Activated CD8-positive, alpha-beta memory T cell treated with anti-CD3 and anti-CD28 coated beads for 1 hour (primary cell): ENCODE measurements at regions not wholly inside any gene's neighbourhood (a gene's known extent, or its start where the extent isn't known, plus 50 kb on each side); places are given as distances from the start of the nearest gene placed in this dataset.
"Not testable (repeated sequence)": the region's sequence is repeated elsewhere in the genome, so short reads cannot be mapped to it uniquely, and the experiment has no call there.

Experiments used
- DNase-seq, 2 donors: peaks; one replicate each; pipeline ENCODE4 v3.0.0-alpha.2; 2020; ENCODE audit warnings: low read depth in 1 of 2; ENCODE audit errors: extremely low read depth in 1 of 2

DNA sequence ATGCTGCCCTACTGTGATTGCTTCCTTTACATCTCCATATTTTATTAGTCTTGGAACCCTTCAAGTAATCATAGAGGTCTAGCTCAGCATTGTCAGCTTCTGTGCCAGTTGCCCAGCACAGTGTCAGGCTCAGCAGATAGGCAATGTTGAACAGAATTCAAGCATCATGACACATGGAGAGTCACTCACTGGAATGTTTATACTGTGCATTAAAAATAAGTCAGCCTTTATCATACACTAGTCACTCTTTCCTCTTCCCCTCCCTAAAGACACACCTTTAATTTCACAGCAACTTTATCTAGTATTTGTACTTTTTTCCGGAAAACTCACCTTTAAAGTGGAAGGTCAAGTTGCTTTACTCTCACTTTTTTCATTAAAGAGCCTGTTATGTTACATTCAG is 253.8 kb upstream of the CDH11 start:
- DNase-seq = no peak

DNA sequence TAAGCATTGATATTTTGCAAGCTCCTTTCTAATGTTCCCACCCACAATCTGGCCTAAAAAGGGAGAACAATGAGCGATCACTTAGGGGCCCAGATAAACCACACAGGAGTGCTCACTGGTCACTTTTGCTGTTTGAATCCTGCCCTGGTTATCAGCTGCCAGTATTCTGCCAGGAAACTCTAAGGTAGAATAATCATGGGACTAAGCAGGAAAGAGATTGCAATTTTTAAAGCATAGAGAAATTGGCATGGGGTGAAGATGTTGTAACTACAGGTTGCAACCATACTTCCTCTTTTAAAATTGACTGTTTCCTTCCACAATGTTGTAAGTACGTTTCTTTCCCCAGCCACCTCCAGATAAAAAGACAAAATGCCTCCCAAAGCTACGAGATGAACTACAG is 251.2 kb upstream of the CDH11 start:
- no peak for DNase-seq

GRCh38 chr16:65372171-65372570 is 250.3 kb upstream of the CDH11 start:
- DNase-seq = no peak

GRCh38 chr16:65365732-65366715 is 244.2 kb upstream of the CDH11 start:
- DNase-seq = no peak

- DNase-seq = not testable (repeated sequence)
Observed at GRCh38 chr16:65356721-65357120, 234.9 kb upstream of the CDH11 start.

DNA sequence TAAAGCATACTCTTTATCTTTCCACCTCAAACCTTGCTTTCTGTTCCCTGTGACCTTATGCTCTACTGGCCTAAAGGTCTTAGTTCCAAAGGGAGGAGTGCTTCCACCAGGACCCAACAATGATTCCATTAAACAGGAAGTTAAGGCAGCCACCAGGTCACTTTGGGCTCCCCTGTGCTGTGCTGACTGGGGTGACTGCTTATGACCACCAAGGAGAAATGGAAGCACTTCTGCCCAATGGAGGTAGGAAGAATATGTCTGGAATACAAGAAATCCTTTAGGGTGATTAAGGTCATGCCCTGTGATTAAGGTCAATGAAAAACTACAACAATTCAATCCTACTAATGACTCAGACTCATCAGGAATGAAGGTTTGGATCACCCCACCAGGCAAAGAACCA is 233.8 kb upstream of the CDH11 start:
- DNase-seq = no peak

GRCh38 chr16:65353183-65353582 is 231.3 kb upstream of the CDH11 start:
- no peak for DNase-seq

DNA sequence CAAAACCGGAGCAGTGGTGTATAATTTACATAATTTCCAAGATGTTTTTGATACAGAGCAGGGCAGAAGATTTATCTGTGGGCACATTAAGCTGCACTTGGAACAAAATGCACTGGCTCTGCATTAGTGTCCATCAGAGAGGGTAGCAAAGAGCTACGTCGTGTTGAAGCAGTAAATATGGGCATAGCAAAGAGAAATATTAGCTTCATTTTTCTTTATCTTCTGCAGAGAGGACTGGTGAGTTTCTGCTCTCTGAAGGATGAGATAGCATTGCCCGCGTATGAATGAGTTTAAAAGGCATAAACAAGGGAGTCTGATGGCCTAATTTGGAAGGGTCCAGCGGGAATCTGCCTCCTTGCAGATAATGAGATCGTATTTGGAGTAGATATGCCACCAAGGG is 227.8 kb upstream of the CDH11 start:
- no peak for DNase-seq

DNA sequence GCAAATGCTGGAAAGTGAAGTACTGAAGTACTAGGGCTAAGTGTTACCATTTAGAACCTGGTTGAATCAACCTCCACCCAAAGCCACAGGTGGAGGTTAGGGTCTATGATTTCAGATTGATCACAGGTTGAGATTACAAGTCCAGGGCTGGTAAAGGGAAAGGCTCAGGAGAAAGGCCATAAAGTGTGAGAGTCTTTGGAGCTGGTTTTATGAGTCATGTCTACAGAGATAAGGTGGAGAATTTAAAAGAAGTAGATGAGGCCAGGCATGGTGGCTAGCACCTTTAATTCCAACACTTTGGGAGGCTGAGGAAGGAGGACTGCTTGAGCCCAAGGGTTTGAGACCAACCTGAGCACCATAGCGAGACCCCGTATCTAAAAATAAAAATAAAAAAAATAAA is 221.7 kb upstream of the CDH11 start:
- no peak for DNase-seq

GRCh38 chr16:65342231-65342866 is 220.5 kb upstream of the CDH11 start:
- DNase-seq = no peak

DNA sequence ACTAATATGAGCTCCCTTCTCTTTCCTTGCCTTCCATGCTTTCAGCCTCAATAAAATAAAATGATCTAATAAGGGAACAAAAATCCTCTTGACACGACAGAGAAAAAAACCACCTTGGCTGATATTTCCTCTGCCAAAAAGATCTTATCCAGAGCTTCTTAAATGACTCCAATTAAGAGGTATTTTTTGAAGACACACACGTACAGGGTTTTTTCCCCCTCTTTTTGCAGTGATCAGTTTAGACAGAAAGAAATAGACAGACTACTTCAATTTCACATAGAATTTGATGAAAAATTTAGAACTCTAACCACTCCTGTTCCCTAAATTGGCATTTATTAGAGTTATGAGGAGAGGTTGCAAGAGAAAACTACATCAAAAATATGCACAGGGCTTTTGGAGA is 217.2 kb upstream of the CDH11 start:
- DNase-seq = no peak

DNA sequence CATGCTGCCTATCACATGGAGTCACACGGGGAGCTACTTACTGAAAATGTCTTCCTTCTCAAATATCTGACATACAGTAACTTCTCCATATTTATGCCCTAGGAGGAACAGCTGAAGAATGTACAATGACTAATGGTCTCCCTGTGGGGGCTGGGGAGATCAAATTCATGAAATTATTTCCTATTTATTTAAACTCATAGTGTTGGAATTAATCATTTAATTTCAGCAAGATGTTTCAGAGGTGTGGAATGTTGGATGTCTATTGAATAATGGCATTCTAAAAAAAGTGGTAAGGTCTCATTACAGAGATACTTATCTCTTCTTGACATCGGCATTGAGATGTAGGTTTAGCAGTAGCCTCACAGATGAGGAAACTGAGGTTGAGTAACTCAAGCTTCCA is 214.3 kb upstream of the CDH11 start:
- DNase-seq = no peak

GRCh38 chr16:65334081-65334480 is 212.2 kb upstream of the CDH11 start:
- no peak for DNase-seq

- DNase-seq = no peak
Observed at GRCh38 chr16:65333283-65333682, 211.4 kb upstream of the CDH11 start.

DNA sequence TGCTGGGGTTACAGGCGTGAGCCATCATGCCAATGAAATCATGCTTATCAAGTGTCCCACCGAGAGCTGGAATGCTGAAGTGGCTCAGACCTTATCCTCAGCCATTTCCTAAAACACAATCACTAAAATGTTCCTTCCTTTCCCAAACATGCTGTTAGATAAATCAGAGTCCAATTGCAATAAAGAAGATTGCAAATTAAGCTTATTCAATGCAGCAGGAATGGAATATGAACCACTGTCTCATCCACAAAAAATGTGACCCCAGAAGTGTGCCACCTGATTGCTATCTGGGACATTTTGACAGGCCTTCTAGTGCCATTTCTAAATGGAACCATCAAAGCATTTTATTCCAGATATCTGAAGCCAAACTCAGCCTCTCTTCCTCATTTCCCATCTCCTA is 205.5 kb upstream of the CDH11 start:
- DNase-seq = no peak

- no peak for DNase-seq
Observed at GRCh38 chr16:65323655-65324237, 201.9 kb upstream of the CDH11 start.

DNA sequence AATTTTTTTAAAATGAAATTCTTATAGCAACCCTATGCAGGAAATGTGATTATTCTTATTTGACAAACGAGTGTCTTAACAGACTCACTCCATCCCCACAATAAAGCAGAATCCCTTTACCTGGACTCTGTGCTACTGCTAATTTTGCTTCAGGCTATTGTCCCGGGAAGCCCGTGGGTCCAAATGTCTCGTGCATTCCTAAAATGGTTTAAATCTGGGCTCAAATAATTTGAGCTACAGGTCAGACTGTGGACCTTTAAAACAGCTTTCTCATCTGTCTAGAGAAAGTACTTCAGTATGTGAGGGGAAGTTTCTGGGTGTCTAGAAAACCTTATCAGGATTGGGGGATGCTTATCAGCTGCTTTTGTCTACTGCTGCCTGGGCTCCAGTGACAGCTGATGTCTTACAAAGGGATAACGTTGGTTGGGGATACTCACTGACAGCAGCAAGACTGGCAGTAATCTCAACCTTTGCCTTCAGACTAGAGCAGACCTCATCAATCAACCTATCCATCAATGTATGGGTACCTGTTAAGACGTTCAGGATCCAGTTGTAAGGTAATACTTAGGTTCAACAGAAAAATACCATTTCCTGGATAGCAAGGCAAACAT is 197.9 kb upstream of the CDH11 start:
- DNase-seq = no peak

DNA sequence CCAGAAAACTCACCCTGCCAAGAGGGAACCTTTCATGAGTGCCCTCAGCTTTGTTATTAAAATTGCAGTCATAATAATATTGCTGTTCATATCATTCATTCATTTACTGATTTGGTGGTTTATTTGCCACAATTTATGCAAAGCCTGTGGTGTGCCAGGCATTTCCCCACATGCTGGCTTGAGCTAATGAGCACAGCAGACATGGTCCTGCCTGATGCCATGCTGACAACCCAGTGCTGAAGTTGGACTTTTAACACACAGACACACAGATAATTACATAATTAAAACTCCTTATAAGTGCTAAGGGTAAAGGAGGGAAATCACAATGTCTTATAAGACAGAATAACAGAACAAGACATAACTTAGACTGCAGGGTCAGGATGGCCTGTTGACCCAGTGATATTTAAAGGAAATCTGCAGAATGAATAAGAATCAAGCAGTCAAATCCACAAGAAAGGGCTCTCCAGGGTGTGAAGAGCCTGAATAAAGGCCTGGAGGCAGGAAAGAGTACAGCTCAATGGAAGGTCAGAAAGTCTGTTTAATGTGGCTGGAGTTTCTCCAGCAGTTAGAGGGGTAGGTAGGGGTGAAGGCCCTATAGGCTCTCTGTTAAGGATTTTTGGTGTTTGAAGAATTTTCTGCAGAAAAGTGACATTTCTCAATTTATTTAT is 196.9 kb upstream of the CDH11 start:
- DNase-seq = no peak

DNA sequence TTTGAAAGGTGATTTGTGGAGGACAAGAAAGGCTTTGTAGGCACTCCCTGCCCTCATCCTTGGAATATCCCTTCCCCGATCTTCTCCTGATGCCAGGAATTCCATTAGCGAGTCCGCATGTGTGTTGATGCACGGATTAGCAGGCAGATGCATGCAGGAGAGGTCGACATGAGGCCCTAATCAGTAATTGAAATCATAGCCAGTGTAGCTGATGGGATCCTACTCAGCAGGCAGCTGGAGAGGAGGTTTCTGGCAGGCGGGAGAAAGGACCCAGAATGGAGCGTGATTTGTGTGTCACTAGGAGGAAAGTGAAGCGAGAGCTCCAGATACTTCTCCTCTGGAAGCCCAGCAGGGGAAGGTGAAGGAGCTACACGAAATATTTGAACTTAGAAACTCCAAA is 196.3 kb upstream of the CDH11 start:
- DNase-seq = no peak

DNA sequence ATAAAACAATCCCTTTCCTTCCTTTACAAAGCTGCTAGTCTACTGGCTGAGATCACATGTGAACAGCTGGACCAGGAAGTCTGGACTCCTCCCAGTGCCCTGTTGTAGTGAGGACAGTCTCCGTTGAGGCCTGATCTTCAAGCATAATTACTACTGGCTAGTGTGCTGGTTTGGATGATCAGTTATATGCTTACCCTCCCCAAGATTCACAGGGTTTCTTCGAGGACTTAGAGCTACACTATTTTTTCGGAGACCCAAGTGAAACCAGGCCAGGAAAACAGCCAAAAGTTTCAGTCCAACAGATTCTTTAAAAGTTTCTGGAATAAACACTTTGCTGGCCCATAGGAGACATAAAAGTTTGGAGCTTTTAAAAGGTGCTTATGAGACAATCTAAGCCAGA is 194.9 kb upstream of the CDH11 start:
- DNase-seq = no peak
